Body of pancreas (tissue), 4 donors: ENCODE measurements at regions not wholly inside any gene's neighbourhood (a gene's known extent, or its start where the extent isn't known, plus 50 kb on each side); places are given as distances from the start of the nearest gene placed in this dataset.
A peak's percentile ranks its signal among the peaks of the same experiment; 100 is the strongest.

Experiments used
- ATAC-seq: fragments of 150-250 bp; one replicate; pipeline ENCODE4 v1.9.1; 2016
- DNase-seq, 4 donors: peaks; one replicate each; pipeline ENCODE4 v3.0.0-alpha.2; 2019
- H3K27ac ChIP-seq, 4 donors: fragments of 200-600 bp; sonication (generic); 1 replicate in 3 of 4; 2 replicates in 1 of 4; pipeline versions ENCODE4 v1.5.1 to v1.6.1; 2016 to 2019; ENCODE audit warnings: mild to moderate bottlenecking in 1 of 4, mixed read lengths in 1 of 4, moderate library complexity in 1 of 4
- H3K27me3 ChIP-seq, 2 donors: fragments of 200-600 bp; sonication (generic); one replicate each; pipeline ENCODE4 v1.6.0; 2016; ENCODE audit warnings: mild to moderate bottlenecking in 1 of 2
- H3K36me3 ChIP-seq, 2 donors: fragments of 200-600 bp; sonication (generic); replicated peaks in 1 of 2; 2 replicates each; pipeline ENCODE4 v1.5.1; 2016; ENCODE audit warnings: low read depth in 2 of 2; ENCODE audit not compliant: insufficient read depth in 1 of 2
- H3K4me1 ChIP-seq: fragments of 200-600 bp; sonication (generic); one replicate; pipeline ENCODE4 v1.6.0; 2016
- H3K4me3 ChIP-seq, 2 donors: fragments of 200-600 bp; sonication (generic); 1 replicate in 1 of 2; 2 replicates in 1 of 2; pipeline ENCODE4 v1.5.1; 2016 to 2019
- H3K9me3 ChIP-seq, 3 donors: fragments of 200-600 bp; sonication (generic); 1 replicate in 2 of 3; 2 replicates in 1 of 3; pipeline ENCODE4 v1.5.1; 2016
- POLR2A ChIP-seq, 3 donors: fragments of 450-650 bp; IDR thresholded peaks; one replicate each; pipeline ENCODE4 v1.6.1; 2016; ENCODE audit warnings: antibody characterized with exemption in 3 of 3, mild to moderate bottlenecking in 2 of 3
- WGBS, 2 donors: methylation state at CpG; one replicate each; pipeline ENCODE4 v1.1.5; 2017; 5-methylcytosine and 5-hydroxymethylcytosine counted together
- intact Hi-C: fragments of 100-400 bp; cut with DNase I; formaldehyde crosslinking; loops from one replicate; pipeline ENCODE4 v1.15.1; 2023
- TF ChIP-seq, protein P1 (sequence below), 7 experiments: fragments of 450-650 bp in 4 of 7; fragments of 200-600 bp in 3 of 7; sonication (generic) in 3 of 7; IDR thresholded peaks; one replicate each; pipeline ENCODE4 v1.5.1; 2016 to 2019; ENCODE audit warnings: antibody characterized with exemption in 7 of 7

- no peaks in the 10 kb centered on the region for H3K36me3 ChIP-seq
- intact Hi-C loops: no loop called here
- H3K27me3 ChIP-seq: no peaks in the 10 kb centered on the region
- DNase-seq: peak; percentile 66 to 89 (median 76)
- peak; percentile 45 for ATAC-seq
- no peak overlapping the region for H3K4me3 ChIP-seq
- no peaks in the 10 kb centered on the region for H3K9me3 ChIP-seq
- TF ChIP-seq, protein P1, sequence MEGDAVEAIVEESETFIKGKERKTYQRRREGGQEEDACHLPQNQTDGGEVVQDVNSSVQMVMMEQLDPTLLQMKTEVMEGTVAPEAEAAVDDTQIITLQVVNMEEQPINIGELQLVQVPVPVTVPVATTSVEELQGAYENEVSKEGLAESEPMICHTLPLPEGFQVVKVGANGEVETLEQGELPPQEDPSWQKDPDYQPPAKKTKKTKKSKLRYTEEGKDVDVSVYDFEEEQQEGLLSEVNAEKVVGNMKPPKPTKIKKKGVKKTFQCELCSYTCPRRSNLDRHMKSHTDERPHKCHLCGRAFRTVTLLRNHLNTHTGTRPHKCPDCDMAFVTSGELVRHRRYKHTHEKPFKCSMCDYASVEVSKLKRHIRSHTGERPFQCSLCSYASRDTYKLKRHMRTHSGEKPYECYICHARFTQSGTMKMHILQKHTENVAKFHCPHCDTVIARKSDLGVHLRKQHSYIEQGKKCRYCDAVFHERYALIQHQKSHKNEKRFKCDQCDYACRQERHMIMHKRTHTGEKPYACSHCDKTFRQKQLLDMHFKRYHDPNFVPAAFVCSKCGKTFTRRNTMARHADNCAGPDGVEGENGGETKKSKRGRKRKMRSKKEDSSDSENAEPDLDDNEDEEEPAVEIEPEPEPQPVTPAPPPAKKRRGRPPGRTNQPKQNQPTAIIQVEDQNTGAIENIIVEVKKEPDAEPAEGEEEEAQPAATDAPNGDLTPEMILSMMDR (IDR thresholded peaks at IDR 0.05): peak in 1 of 7 experiments; percentile 2
- peak in 1 of 3 donors; percentile 63 for TF ChIP-seq POLR2A (IDR thresholded peaks at IDR 0.05)
- WGBS, 2 donors: 23 to 35% methylated on average over 10 to 13 of the region's 13 CpGs
- peaks cover 62% of the 10 kb centered on the region for H3K4me1 ChIP-seq
- peak overlapping the region; percentile 66 to 97 (median 79) for H3K27ac ChIP-seq
Observed at GRCh38 chr7:370259-370625, 80.3 kb downstream of the FOXL3 start.

DNA sequence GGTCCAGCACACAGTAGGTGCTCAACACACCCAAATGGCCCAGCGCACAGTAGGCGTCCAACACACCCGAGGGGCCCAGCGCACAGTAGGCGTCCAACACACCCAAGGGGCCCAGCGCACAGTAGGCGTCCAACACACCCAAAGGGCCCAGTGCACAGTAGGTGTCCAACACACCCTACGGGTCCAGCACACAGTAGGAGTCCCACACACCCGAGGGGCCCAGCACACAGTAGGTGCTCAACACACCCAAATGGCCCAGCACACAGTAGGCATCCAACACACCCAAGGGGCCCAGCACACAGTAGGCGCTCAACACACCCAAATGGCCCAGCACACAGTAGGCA is 80.8 kb downstream of the FOXL3 start:
- DNase-seq (no peak), ATAC-seq (no peak)
- intact Hi-C loops: no loop called here
- Histone ChIP-seq H3K27ac (peak overlapping the region; percentile 66 to 97 (median 79)), H3K9me3 (no peaks in the 10 kb centered on the region), H3K4me3 (no peak overlapping the region), H3K27me3 (no peaks in the 10 kb centered on the region), H3K4me1 (peaks cover 62% of the 10 kb centered on the region), H3K36me3 (no peaks in the 10 kb centered on the region)
- 50% methylated on average over 10 of the region's 10 CpGs; no CpG with 5 or more reads in 1 of the 2 donors for WGBS, 2 donors
- no peak for TF ChIP-seq POLR2A (IDR thresholded peaks at IDR 0.05)
- TF ChIP-seq, protein P1 (IDR thresholded peaks at IDR 0.05): no peak

- WGBS, 2 donors: 80 to 83% methylated on average over 9 to 13 of the region's 13 CpGs
- peaks cover 62% of the 10 kb centered on the region for H3K4me1 ChIP-seq
- H3K27me3 ChIP-seq: no peaks in the 10 kb centered on the region
- DNase-seq (peak in 3 of 4 donors; percentile 47 to 60 (median 56)), ATAC-seq (no peak)
- H3K4me3 ChIP-seq: no peak overlapping the region
- H3K9me3 ChIP-seq: no peaks in the 10 kb centered on the region
- H3K27ac ChIP-seq: peak overlapping the region in 3 of 4 donors; percentile 68 to 97 (median 90)
- intact Hi-C loops: no loop called here
- no peaks in the 10 kb centered on the region for H3K36me3 ChIP-seq
- no peak for TF ChIP-seq POLR2A (IDR thresholded peaks at IDR 0.05)
- TF ChIP-seq, protein P1 (IDR thresholded peaks at IDR 0.05): no peak
Observed at GRCh38 chr7:371119-371778, 81.3 kb downstream of the FOXL3 start.

DNA sequence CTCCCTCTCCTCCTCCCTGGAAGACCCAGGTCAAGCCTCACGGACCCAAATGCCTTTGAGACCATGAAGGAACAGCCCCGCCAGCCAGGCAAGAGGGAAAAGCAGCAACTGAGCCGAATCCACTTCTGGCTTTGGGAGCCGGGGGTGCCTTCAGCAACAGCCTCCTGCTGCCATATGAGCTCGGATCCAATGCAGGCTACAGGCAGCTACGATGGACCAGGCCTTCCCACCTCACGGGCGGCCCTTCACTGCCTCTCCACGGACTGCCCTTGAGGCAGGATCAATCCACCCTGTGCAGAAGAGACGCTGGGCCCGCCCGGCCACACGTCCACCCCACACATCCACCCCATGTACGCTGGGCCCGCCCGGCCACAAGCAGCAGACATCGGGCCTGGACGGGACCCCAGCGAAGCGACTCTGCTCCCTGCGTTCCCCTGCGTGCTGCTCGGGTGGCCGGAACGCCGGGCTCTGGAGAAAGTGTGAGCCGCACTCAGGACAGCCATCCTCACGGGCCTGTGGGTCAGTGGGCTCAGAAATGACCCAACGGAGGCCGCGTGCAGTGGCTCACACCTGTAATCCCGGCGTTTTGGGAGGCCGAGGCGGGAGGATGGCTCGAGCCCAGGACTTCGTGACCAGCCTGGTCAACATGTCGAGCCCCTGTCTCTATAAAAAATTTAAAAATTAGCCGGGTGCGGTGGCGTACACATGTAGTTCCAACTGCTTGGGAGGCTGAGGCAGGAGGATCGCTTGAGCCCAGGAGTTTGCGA is 82.0 kb downstream of the FOXL3 start:
- 94% methylated on average over 28 to 40 of the region's 43 CpGs for whole genome bisulfite sequencing, 2 donors
- no peak for TF ChIP-seq POLR2A (IDR thresholded peaks at IDR 0.05)
- TF ChIP-seq, protein P1 (IDR thresholded peaks at IDR 0.05): no peak
- peaks cover 62% of the 10 kb centered on the region for H3K4me1 ChIP-seq

More for the DNA sequence above, 82.0 kb downstream of the FOXL3 start:
- Histone ChIP-seq H3K27ac (peak overlapping the region; percentile 73 to 97 (median 85)), H3K36me3 (no peaks in the 10 kb centered on the region), H3K27me3 (no peaks in the 10 kb centered on the region), H3K4me3 (no peak overlapping the region), H3K9me3 (no peaks in the 10 kb centered on the region)
- ATAC-seq: no peak
- intact Hi-C loops: no loop called here
- DNase-seq: peak; percentile 6 to 51 (median 18)
